SK-N-SH treated with all-trans-retinoic acid at 6 μM for 48 hours (cell line): ENCODE measurements at regions not wholly inside any gene's neighbourhood (a gene's known extent, or its start where the extent isn't known, plus 50 kb on each side); places are given as distances from the start of the nearest gene placed in this dataset.

Experiments used
- ATAC-seq: fragments of 200-7000 bp; cut with Tn5 transposase; 3 replicates; pipeline ENCODE4 v1.9.1; 2020; ENCODE audit warnings: mild to moderate bottlenecking, moderate library complexity
- ARNTL ChIP-seq: fragments of 450-650 bp; formaldehyde crosslinking; IDR thresholded peaks from 2 replicates; pipeline ENCODE4 v1.5.0; 2020; ENCODE audit warnings: low read depth, mild to moderate bottlenecking, moderate library complexity, borderline replicate concordance
- BACH2 ChIP-seq: fragments of 250-450 bp; sonication (Bioruptor Pico); IDR thresholded peaks from 2 replicates; pipeline ENCODE4 v1.9.0; 2021; ENCODE audit warnings: mild to moderate bottlenecking, borderline replicate concordance
- ESRRG ChIP-seq: fragments of 250-450 bp; sonication (Bioruptor Pico); IDR thresholded peaks from 2 replicates; pipeline ENCODE4 v1.6.1; 2021; ENCODE audit warnings: mild to moderate bottlenecking
- GLIS3 ChIP-seq: fragments of 250-450 bp; sonication (Bioruptor Pico); IDR thresholded peaks from 2 replicates; pipeline ENCODE4 v1.5.0; 2020; ENCODE audit warnings: mild to moderate bottlenecking, moderate library complexity
- ISL1 ChIP-seq: fragments of 250-450 bp; sonication (Bioruptor Pico); IDR thresholded peaks from 2 replicates; pipeline ENCODE4 v2.1.2; 2022; ENCODE audit warnings: mild to moderate bottlenecking, moderate library complexity
- OSR1 ChIP-seq: fragments of 250-450 bp; sonication (Bioruptor Pico); IDR thresholded peaks from 2 replicates; pipeline ENCODE4 v1.8.0; 2022; ENCODE audit warnings: moderate library complexity, mild to moderate bottlenecking, inconsistent platforms
- PPARA ChIP-seq: fragments of 250-450 bp; sonication (Bioruptor Pico); IDR thresholded peaks from 2 replicates; pipeline ENCODE4 v1.5.0; 2020; ENCODE audit warnings: mild to moderate bottlenecking, borderline replicate concordance
- SNAI2 ChIP-seq: fragments of 250-450 bp; sonication (Bioruptor Pico); IDR thresholded peaks from 2 replicates; pipeline ENCODE4 v1.5.0; 2020; ENCODE audit warnings: mild to moderate bottlenecking, moderate library complexity
- TCF4 ChIP-seq: fragments of 250-450 bp; sonication (Bioruptor Pico); IDR thresholded peaks from 2 replicates; pipeline ENCODE4 v1.8.0; 2021; ENCODE audit warnings: mild to moderate bottlenecking, moderate library complexity, borderline replicate concordance
- TOX ChIP-seq: fragments of 250-450 bp; sonication (Bioruptor Pico); IDR thresholded peaks from 2 replicates; pipeline ENCODE4 v1.8.0; 2021; ENCODE audit warnings: mild to moderate bottlenecking, moderate library complexity, borderline replicate concordance
- ZC3H10 ChIP-seq: fragments of 250-450 bp; sonication (Bioruptor Pico); IDR thresholded peaks from 2 replicates; pipeline ENCODE4 v1.5.1; 2021; ENCODE audit warnings: mild to moderate bottlenecking, moderate library complexity
- ZFP3 ChIP-seq: fragments of 250-450 bp; sonication (Bioruptor Pico); IDR thresholded peaks from 2 replicates; pipeline ENCODE4 v1.5.0; 2020; ENCODE audit warnings: mild to moderate bottlenecking, moderate library complexity
- ZFP30 ChIP-seq: fragments of 450-650 bp; formaldehyde crosslinking; IDR thresholded peaks from 2 replicates; pipeline ENCODE4 v1.5.0; 2022; ENCODE audit warnings: mild to moderate bottlenecking, moderate library complexity
- ZNF565 ChIP-seq: fragments of 450-650 bp; formaldehyde crosslinking; conservative IDR thresholded peaks from 2 replicates; pipeline ENCODE4 v1.5.0; 2020; ENCODE audit warnings: low read depth, mild to moderate bottlenecking, moderate library complexity
- ZNF70 ChIP-seq: fragments of 450-650 bp; formaldehyde crosslinking; IDR thresholded peaks from 2 replicates; pipeline ENCODE4 v1.5.0; 2020; ENCODE audit warnings: mild to moderate bottlenecking, moderate library complexity
- ZNF8 ChIP-seq: fragments of 450-650 bp; formaldehyde crosslinking; IDR thresholded peaks from 2 replicates; pipeline ENCODE4 v1.5.0; 2020; ENCODE audit warnings: mild to moderate bottlenecking, moderate library complexity
- TF ChIP-seq, protein P1 (sequence below): fragments of 250-450 bp; sonication (Bioruptor Pico); IDR thresholded peaks from 2 replicates; pipeline ENCODE4 v1.5.1; 2021; ENCODE audit warnings: mild to moderate bottlenecking, moderate library complexity
- TF ChIP-seq, protein P2 (sequence below): fragments of 250-450 bp; sonication (Bioruptor Pico); IDR thresholded peaks from 2 replicates; pipeline ENCODE4 v1.8.0; 2020; ENCODE audit warnings: mild to moderate bottlenecking, moderate library complexity, borderline replicate concordance
- TF ChIP-seq, protein P3 (sequence below): fragments of 250-450 bp; sonication (Bioruptor Pico); IDR thresholded peaks from 2 replicates; pipeline ENCODE4 v1.8.0; 2021; ENCODE audit warnings: low read depth, mild to moderate bottlenecking, moderate library complexity, borderline replicate concordance
- TF ChIP-seq, protein P4 (sequence below): fragments of 250-450 bp; sonication (Bioruptor Pico); IDR thresholded peaks from 2 replicates; pipeline ENCODE4 v1.5.0; 2020; ENCODE audit warnings: mild to moderate bottlenecking, moderate library complexity

DNA sequence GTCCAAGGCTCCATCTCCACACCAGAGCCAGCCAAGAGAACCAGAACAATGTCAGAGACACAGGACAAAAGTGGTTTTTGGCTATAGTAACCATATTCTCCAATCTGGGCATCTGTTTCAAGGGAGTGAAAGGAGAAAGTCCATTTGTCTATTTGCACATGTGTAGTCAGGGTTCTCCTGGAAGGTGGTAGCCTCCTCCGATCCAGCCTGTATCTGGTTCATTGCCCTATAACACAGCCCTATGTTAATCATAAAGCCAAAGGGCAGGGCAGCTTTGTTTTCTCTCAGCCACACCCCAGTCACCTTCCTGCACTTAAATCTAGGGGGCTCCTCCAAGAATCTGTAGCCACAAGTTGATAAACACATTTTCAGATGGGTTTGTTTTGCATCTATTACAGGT lies 128.1 kb upstream of the ADPGK start:
- TF ChIP-seq TCF4 (CRISPR knock-in tag) (no peak), ZNF8 (CRISPR knock-in tag) (no peak), ZNF70 (CRISPR knock-in tag) (no peak), SNAI2 (CRISPR knock-in tag) (no peak), ZNF565 (CRISPR knock-in tag) (no peak), GLIS3 (CRISPR knock-in tag) (no peak), ARNTL (CRISPR knock-in tag) (no peak), ESRRG (CRISPR knock-in tag) (no peak), ZFP30 (CRISPR knock-in tag) (no peak), BACH2 (CRISPR knock-in tag) (no peak), PPARA (no peak), OSR1 (CRISPR knock-in tag) (no peak), ISL1 (CRISPR knock-in tag) (no peak)
- TF ChIP-seq, protein P1, sequence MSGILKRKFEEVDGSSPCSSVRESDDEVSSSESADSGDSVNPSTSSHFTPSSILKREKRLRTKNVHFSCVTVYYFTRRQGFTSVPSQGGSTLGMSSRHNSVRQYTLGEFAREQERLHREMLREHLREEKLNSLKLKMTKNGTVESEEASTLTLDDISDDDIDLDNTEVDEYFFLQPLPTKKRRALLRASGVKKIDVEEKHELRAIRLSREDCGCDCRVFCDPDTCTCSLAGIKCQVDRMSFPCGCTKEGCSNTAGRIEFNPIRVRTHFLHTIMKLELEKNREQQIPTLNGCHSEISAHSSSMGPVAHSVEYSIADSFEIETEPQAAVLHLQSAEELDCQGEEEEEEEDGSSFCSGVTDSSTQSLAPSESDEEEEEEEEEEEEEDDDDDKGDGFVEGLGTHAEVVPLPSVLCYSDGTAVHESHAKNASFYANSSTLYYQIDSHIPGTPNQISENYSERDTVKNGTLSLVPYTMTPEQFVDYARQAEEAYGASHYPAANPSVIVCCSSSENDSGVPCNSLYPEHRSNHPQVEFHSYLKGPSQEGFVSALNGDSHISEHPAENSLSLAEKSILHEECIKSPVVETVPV (CRISPR knock-in tag): no peak
- ATAC-seq: no peak

DNA sequence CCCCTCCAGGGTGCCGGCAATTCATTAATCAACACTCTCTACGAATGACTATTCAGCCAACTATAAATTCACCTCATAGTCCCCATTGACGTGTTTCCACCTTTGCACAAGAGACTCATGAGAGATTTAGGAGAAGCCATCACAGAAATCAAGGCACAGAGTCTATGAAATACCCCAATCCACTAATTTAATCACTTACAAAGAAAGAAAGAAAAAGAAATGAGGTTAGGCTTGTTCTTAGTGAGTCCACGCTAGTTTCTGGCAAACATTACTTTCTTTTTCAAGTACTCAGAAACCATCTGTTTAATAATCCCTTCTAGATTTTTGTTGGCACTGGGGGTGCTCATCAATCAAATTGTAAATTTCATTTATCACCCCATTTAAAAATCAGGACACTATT lies 125.2 kb upstream of the ADPGK start:
- TF ChIP-seq ZFP3 (CRISPR knock-in tag) (no peak), ZNF70 (CRISPR knock-in tag) (no peak), ZFP30 (CRISPR knock-in tag) (no peak), ARNTL (CRISPR knock-in tag) (no peak), PPARA (no peak)
- no peak for ATAC-seq

DNA sequence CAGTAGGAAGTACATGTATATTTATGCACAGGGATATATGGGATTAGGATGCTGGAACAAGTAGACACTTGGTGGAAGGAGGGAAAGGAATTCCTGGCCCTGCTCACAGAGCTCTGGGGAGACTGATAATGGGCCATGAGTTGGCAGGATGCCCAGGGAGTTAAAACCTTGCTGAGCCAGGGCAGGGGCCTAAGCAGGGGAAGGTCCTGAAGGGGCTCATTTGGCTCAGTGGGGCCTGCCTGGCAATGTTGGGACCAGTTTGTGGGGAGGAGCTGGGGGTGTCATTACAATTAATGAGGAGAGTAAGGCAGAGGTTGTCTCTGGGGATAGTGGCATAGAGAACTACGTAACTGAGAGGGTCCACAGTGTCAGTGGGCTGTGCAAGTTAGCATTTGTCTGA lies 124.2 kb upstream of the ADPGK start:
- ATAC-seq: no peak
- TF ChIP-seq ZC3H10 (CRISPR knock-in tag): no peak
- no peak for TF ChIP-seq SNAI2 (CRISPR knock-in tag)
- TF ChIP-seq, protein P2, sequence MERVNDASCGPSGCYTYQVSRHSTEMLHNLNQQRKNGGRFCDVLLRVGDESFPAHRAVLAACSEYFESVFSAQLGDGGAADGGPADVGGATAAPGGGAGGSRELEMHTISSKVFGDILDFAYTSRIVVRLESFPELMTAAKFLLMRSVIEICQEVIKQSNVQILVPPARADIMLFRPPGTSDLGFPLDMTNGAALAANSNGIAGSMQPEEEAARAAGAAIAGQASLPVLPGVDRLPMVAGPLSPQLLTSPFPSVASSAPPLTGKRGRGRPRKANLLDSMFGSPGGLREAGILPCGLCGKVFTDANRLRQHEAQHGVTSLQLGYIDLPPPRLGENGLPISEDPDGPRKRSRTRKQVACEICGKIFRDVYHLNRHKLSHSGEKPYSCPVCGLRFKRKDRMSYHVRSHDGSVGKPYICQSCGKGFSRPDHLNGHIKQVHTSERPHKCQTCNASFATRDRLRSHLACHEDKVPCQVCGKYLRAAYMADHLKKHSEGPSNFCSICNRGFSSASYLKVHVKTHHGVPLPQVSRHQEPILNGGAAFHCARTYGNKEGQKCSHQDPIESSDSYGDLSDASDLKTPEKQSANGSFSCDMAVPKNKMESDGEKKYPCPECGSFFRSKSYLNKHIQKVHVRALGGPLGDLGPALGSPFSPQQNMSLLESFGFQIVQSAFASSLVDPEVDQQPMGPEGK (CRISPR knock-in tag): no peak
- TF ChIP-seq ESRRG (CRISPR knock-in tag): no peak
- TF ChIP-seq, protein P3, sequence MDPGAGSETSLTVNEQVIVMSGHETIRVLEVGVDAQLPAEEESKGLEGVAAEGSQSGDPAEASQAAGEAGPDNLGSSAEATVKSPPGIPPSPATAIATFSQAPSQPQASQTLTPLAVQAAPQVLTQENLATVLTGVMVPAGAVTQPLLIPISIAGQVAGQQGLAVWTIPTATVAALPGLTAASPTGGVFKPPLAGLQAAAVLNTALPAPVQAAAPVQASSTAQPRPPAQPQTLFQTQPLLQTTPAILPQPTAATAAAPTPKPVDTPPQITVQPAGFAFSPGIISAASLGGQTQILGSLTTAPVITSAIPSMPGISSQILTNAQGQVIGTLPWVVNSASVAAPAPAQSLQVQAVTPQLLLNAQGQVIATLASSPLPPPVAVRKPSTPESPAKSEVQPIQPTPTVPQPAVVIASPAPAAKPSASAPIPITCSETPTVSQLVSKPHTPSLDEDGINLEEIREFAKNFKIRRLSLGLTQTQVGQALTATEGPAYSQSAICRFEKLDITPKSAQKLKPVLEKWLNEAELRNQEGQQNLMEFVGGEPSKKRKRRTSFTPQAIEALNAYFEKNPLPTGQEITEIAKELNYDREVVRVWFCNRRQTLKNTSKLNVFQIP (CRISPR knock-in tag): no peak

DNA sequence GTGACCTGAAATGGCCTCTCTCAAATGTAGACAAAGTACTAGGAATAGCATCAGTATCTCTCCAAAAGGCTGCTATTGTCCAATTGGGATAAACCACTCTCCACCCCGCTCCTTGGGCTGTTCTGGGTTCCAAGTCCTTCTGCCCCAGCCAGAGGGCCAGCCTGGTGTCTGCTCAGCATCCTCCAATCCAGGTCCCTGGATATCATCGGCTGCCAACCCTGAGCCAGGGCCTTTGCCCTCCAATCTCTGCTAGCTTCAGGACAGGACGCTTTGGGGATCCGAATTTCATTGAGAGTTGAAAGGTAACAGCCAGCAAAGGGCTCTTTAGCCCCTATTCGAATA lies 119.3 kb upstream of the ADPGK start:
- TF ChIP-seq TOX (CRISPR knock-in tag) (no peak), ZNF8 (CRISPR knock-in tag) (no peak), ARNTL (CRISPR knock-in tag) (no peak), OSR1 (CRISPR knock-in tag) (no peak), PPARA (no peak), SNAI2 (CRISPR knock-in tag) (no peak), BACH2 (CRISPR knock-in tag) (no peak), ZNF565 (CRISPR knock-in tag) (no peak), ZFP3 (CRISPR knock-in tag) (no peak), ESRRG (CRISPR knock-in tag) (no peak)
- TF ChIP-seq, all 23 proteins: peak for 0
- ATAC-seq: no peak

DNA sequence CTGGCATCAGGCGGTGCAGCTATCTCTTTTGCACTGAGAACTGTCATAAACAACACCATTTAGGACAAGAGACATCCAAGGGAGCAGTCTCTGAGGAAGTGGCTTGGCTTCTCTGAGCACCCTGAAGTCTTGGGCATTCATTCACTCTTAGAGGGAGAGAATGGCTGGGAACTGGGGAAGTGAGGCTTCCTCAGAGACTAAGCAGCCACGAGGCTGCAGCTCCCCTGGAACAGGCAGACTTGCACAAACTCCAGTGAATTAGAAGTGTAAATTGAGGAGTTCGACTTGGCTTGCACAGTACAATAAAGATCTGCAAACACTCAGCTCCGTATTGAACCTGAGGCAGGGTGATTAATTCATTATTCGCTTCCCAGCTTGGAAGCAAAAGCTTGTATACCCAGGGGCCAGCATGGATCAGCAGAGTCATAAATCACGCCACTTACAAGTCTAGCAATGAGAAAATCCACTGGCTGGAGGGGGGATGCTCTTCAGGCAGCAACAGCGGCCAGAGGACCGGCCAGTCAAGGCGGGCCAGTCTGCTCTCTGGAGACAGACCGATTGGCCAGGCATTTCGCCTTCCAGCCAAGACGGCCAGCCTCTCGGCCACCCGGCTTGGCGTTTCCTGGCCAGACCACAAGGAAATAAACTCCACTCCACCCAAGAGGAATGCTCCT lies 118.8 kb upstream of the ADPGK start:
- ATAC-seq: no peak
- TF ChIP-seq ZFP3 (CRISPR knock-in tag) (no peak), ZNF565 (CRISPR knock-in tag) (no peak), GLIS3 (CRISPR knock-in tag) (no peak), ISL1 (CRISPR knock-in tag) (no peak), ZC3H10 (CRISPR knock-in tag) (no peak)
- TF ChIP-seq, protein P4, sequence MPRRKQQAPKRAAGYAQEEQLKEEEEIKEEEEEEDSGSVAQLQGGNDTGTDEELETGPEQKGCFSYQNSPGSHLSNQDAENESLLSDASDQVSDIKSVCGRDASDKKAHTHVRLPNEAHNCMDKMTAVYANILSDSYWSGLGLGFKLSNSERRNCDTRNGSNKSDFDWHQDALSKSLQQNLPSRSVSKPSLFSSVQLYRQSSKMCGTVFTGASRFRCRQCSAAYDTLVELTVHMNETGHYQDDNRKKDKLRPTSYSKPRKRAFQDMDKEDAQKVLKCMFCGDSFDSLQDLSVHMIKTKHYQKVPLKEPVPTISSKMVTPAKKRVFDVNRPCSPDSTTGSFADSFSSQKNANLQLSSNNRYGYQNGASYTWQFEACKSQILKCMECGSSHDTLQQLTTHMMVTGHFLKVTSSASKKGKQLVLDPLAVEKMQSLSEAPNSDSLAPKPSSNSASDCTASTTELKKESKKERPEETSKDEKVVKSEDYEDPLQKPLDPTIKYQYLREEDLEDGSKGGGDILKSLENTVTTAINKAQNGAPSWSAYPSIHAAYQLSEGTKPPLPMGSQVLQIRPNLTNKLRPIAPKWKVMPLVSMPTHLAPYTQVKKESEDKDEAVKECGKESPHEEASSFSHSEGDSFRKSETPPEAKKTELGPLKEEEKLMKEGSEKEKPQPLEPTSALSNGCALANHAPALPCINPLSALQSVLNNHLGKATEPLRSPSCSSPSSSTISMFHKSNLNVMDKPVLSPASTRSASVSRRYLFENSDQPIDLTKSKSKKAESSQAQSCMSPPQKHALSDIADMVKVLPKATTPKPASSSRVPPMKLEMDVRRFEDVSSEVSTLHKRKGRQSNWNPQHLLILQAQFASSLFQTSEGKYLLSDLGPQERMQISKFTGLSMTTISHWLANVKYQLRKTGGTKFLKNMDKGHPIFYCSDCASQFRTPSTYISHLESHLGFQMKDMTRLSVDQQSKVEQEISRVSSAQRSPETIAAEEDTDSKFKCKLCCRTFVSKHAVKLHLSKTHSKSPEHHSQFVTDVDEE (CRISPR knock-in tag): no peak
- TF ChIP-seq, protein P3 (CRISPR knock-in tag): no peak
